B cell (primary cell): ENCODE measurements at regions not wholly inside any gene's neighbourhood (a gene's known extent, or its start where the extent isn't known, plus 50 kb on each side); places are given as distances from the start of the nearest gene placed in this dataset.

ENCODE experiments used
- ATAC-seq: fragments of 200-7000 bp; cut with Tn5 transposase; one replicate; pipeline ENCODE4 v1.10.0; 2021; ENCODE audit warnings: low read depth, mild to moderate bottlenecking, moderate number of reproducible peaks, moderate library complexity
- CTCF ChIA-PET: fragments of 350-600 bp; sonication (Branson Sonifier 250); formaldehyde crosslinking; loops from one replicate; lab custom pipeline; 2021; ENCODE audit warnings: antibody characterized with exemption, inconsistent platforms; lab: Charles Lee
- POLR2A ChIA-PET: fragments of 350-600 bp; sonication (Branson Sonifier 250); formaldehyde crosslinking; loops from one replicate; lab custom pipeline; 2021; ENCODE audit warnings: antibody characterized with exemption; lab: Charles Lee
- DNase-seq: peaks from one replicate; pipeline ENCODE4 v3.0.0; 2013
- H2AFZ ChIP-seq: 2 replicates; pipeline ENCODE4 v1.6.1; 2012; ENCODE audit warnings: mild to moderate bottlenecking, low read depth, low read length; ENCODE audit not compliant: insufficient read depth, poor library complexity, severe bottlenecking
- H3K27ac ChIP-seq, 2 donors: 1 replicate in 1 of 2; 2 replicates in 1 of 2; pipeline ENCODE4 v1.5.1; 2012 to 2013; ENCODE audit warnings: low read length in 2 of 2, mild to moderate bottlenecking in 2 of 2, moderate library complexity in 1 of 2
- H3K27me3 ChIP-seq, 4 experiments: fragments of 200-600 bp in 1 of 4; sonication (generic) in 1 of 4; replicated peaks in 1 of 4; 1 replicate in 2 of 4; 2 replicates in 2 of 4; pipeline versions ENCODE4 v1.6.1 to v1.7.0; 2013 to 2016; ENCODE audit warnings: low read length in 3 of 4, mild to moderate bottlenecking in 2 of 4, mixed read lengths in 1 of 4, moderate library complexity in 1 of 4; ENCODE audit not compliant: insufficient read depth in 4 of 4, control insufficient read depth in 3 of 4; ENCODE audit errors: control extremely low read depth in 1 of 4
- H3K36me3 ChIP-seq, 2 experiments: replicated peaks in 1 of 2; 1 replicate in 1 of 2; 2 replicates in 1 of 2; pipeline versions ENCODE4 v1.6.1 to v1.7.1; 2013; ENCODE audit warnings: low read length in 1 of 2; ENCODE audit not compliant: insufficient read depth in 2 of 2, control insufficient read depth in 1 of 2; ENCODE audit errors: control extremely low read depth in 1 of 2, extremely low read depth in 1 of 2
- H3K4me1 ChIP-seq, 2 donors: fragments of 200-600 bp in 1 of 2; sonication (generic) in 1 of 2; 1 replicate in 1 of 2; 2 replicates in 1 of 2; pipeline versions ENCODE4 v1.5.1 to v1.6.1; 2013 to 2017; ENCODE audit warnings: low read length in 2 of 2; ENCODE audit not compliant: control insufficient read depth in 2 of 2, insufficient read depth in 2 of 2
- H3K4me2 ChIP-seq: replicated peaks from 2 replicates; pipeline ENCODE3; 2012; ENCODE audit warnings: mild to moderate bottlenecking, low read depth, low read length; ENCODE audit not compliant: poor library complexity, severe bottlenecking
- H3K4me3 ChIP-seq, 5 experiments: fragments of 200-600 bp in 1 of 5; sonication (generic) in 1 of 5; 1 replicate in 3 of 5; 2 replicates in 2 of 5; pipeline versions ENCODE4 v1.5.1 to v1.7.0; 2011 to 2016; ENCODE audit warnings: low read length in 4 of 5, mild to moderate bottlenecking in 4 of 5, low read depth in 2 of 5, control low read depth in 1 of 5, moderate library complexity in 1 of 5; ENCODE audit not compliant: insufficient read depth in 1 of 5; ENCODE audit errors: control extremely low read depth in 1 of 5, extremely low read depth in 1 of 5
- H3K79me2 ChIP-seq: fragments of 200-600 bp; sonication (generic); one replicate; pipeline ENCODE4 v1.6.0; 2016; ENCODE audit warnings: low read length; ENCODE audit not compliant: control insufficient read depth, insufficient read depth
- H3K9ac ChIP-seq: fragments of 200-600 bp; sonication (generic); 2 replicates; pipeline ENCODE4 v1.6.1; 2017; ENCODE audit warnings: mild to moderate bottlenecking, low read length, moderate library complexity
- H3K9me3 ChIP-seq, 3 donors: one replicate each; pipeline versions ENCODE4 v1.6.1 to v1.7.1; 2013; ENCODE audit warnings: low read length in 2 of 3; ENCODE audit not compliant: control insufficient read depth in 2 of 3, insufficient read depth in 1 of 3; ENCODE audit errors: control extremely low read depth in 1 of 3
- H4K20me1 ChIP-seq: 2 replicates; pipeline ENCODE4 v1.6.0; 2012; ENCODE audit warnings: mild to moderate bottlenecking, low read length; ENCODE audit not compliant: insufficient read depth, control insufficient read depth, poor library complexity, severe bottlenecking
- H3K27ac Mint-ChIP-seq: one replicate; pipeline ENCODE4 v1.8.0; 2021; ENCODE audit warnings: mixed read lengths
- H3K27me3 Mint-ChIP-seq: one replicate; pipeline ENCODE4 v1.8.0; 2021; ENCODE audit warnings: mixed read lengths
- H3K4me1 Mint-ChIP-seq: one replicate; pipeline ENCODE4 v1.8.0; 2021; ENCODE audit warnings: mixed read lengths
- H3K4me3 Mint-ChIP-seq: one replicate; pipeline ENCODE4 v1.8.0; 2021; ENCODE audit warnings: mixed read lengths
- H3K9me3 Mint-ChIP-seq: one replicate; pipeline ENCODE4 v1.8.0; 2022; ENCODE audit warnings: mixed read lengths; ENCODE audit not compliant: insufficient read depth
- CTCF ChIP-seq: fragments of 200-600 bp; IDR thresholded peaks from one replicate; pipeline ENCODE4 v1.8.0; 2022; ENCODE audit warnings: antibody characterized with exemption, mild to moderate bottlenecking
- EZH2 ChIP-seq: IDR thresholded peaks from 2 replicates; pipeline ENCODE4 v1.6.1; 2012; ENCODE audit warnings: borderline replicate concordance, low read depth, mild to moderate bottlenecking, moderate library complexity, low read length; ENCODE audit not compliant: insufficient read depth, poor library complexity, severe bottlenecking
- WGBS: methylation state at CpG from one replicate; pipeline ENCODE4 v1.1.5; 2013; ENCODE audit warnings: missing lambda C conversion rate; ENCODE audit not compliant: insufficient coverage; 5-methylcytosine and 5-hydroxymethylcytosine counted together
- intact Hi-C: fragments of 100-400 bp; cut with micrococcal nuclease; formaldehyde crosslinking; loops from one replicate; pipeline ENCODE4 v1.10.0; 2022

- WGBS: no CpG with 5 or more reads among the region's 1 CpG
- no peak overlapping the region for H3K4me3 Mint-ChIP-seq
- ATAC-seq: no peak
- Histone ChIP-seq H3K4me2 (no peak overlapping the region), H3K9me3 (peaks cover 0 to 3% (median 0%) of the 10 kb centered on the region in 3 donors), H3K4me1 (no peaks in the 10 kb centered on the region), H3K79me2 (no peaks in the 10 kb centered on the region), H3K27me3 (peaks cover 0 to 4% (median 0%) of the 10 kb centered on the region in 4 experiments), H3K4me3 (no peak overlapping the region), H2AFZ (no peak overlapping the region), H3K9ac (no peak overlapping the region), H3K36me3 (no peaks in the 10 kb centered on the region), H3K27ac (no peak overlapping the region), H4K20me1 (no peaks in the 10 kb centered on the region)
- no peaks in the 10 kb centered on the region for H3K9me3 Mint-ChIP-seq
- no peaks in the 10 kb centered on the region for H3K4me1 Mint-ChIP-seq
- no peak overlapping the region for H3K27ac Mint-ChIP-seq
- ChIA-PET CTCF (no interaction called here), POLR2A (no interaction called here)
- no peak for DNase-seq
- H3K27me3 Mint-ChIP-seq: peaks cover 20% of the 10 kb centered on the region
- intact Hi-C loops: no loop called here
- TF ChIP-seq CTCF (no peak), EZH2 (no peak)
These were observed 246.6 kb downstream of the LY86 start for GRCh38 chr6:6835223-6835503.

- H3K4me1 Mint-ChIP-seq: peaks cover 5% of the 10 kb centered on the region
- H3K27me3 ChIP-seq: peaks cover 0 to 4% (median 0%) of the 10 kb centered on the region in 4 experiments
- H3K27ac ChIP-seq: no peak overlapping the region
- H3K9me3 Mint-ChIP-seq: no peaks in the 10 kb centered on the region
- peaks cover 0 to 5% of the 10 kb centered on the region in 2 donors for H3K4me1 ChIP-seq
- H3K36me3 ChIP-seq: no peaks in the 10 kb centered on the region
- H3K4me2 ChIP-seq: no peak overlapping the region
- DNase-seq (no peak), ATAC-seq (no peak)
- ChIA-PET POLR2A (no interaction called here), CTCF (interaction anchor here (0.7 kb wide), 1 partner anchor 350 kb away, joined by 3 read pairs; no protein-coding TSS in a partner anchor)
- TF ChIP-seq EZH2 (no peak), CTCF (no peak)
- H3K4me3 ChIP-seq: no peak overlapping the region
- H3K4me3 Mint-ChIP-seq: no peak overlapping the region
- H3K79me2 ChIP-seq: no peaks in the 10 kb centered on the region
- H3K27ac Mint-ChIP-seq: no peak overlapping the region
- WGBS: 83% methylated on average over 2 of the region's 3 CpGs
- H4K20me1 ChIP-seq: no peaks in the 10 kb centered on the region
- no peak overlapping the region for H2AFZ ChIP-seq
- H3K27me3 Mint-ChIP-seq: peaks cover 24% of the 10 kb centered on the region
- H3K9me3 ChIP-seq: peaks cover 0 to 3% (median 0%) of the 10 kb centered on the region in 3 donors
- intact Hi-C loops: no loop called here
- H3K9ac ChIP-seq: no peak overlapping the region
These were observed 248.3 kb downstream of the LY86 start for GRCh38 chr6:6836609-6837406.
